T-helper 17 cell (primary cell): ENCODE measurements at regions not wholly inside any gene's neighbourhood (a gene's known extent, or its start where the extent isn't known, plus 50 kb on each side); places are given as distances from the start of the nearest gene placed in this dataset.

Experiments
- ATAC-seq: fragments of 150-1000 bp; cut with Tn5 transposase; 2 replicates; pipeline ENCODE4 v1.10.0; 2021; ENCODE audit warnings: mild to moderate bottlenecking, moderate library complexity
- DNase-seq, 3 donors: peaks; one replicate each; pipeline versions ENCODE4 v3.0.0 to v3.0.0-alpha.2; 2020 to 2021
- H3K9me3 ChIP-seq: one replicate; pipeline ENCODE4 v1.7.0; 2013; ENCODE audit warnings: low read length, mild to moderate bottlenecking; ENCODE audit not compliant: control insufficient read depth, poor library complexity, severe bottlenecking
- H3K27ac Mint-ChIP-seq: one replicate; pipeline ENCODE4 v1.8.0; 2022; ENCODE audit warnings: mild to moderate bottlenecking, moderate library complexity, mixed read lengths
- H3K27me3 Mint-ChIP-seq: one replicate; pipeline ENCODE4 v1.8.0; 2022; ENCODE audit warnings: mixed read lengths
- H3K36me3 Mint-ChIP-seq: one replicate; pipeline ENCODE4 v1.8.0; 2022; ENCODE audit warnings: low read depth, mixed read lengths
- H3K4me1 Mint-ChIP-seq: one replicate; pipeline ENCODE4 v1.8.0; 2022; ENCODE audit warnings: mild to moderate bottlenecking, mixed read lengths
- H3K4me3 Mint-ChIP-seq: one replicate; pipeline ENCODE4 v1.8.0; 2022; ENCODE audit warnings: mild to moderate bottlenecking, moderate library complexity, mixed read lengths

DNA sequence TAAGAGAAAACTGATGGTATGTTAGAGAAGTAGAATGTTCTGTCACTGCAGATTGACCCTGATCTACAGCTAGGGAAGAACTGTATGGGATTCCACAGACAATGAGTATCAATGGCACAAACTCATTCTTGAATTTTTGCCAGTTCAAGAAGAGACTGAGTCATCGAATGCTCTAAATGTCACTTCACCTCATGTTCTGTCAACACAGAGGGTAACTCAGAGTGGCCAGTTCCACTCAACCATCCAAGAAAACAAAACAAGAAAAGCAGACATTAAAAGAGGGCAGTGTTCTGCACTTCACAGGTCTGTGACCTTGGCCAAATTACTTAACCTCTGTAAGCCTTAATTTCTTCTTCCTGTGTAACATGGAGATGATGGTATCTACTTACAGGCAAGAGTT, 132.2 kb upstream of the HMHB1 start:
- peaks cover 4% of the 10 kb centered on the region for H3K4me1 Mint-ChIP-seq
- H3K4me3 Mint-ChIP-seq: no peak overlapping the region
- H3K36me3 Mint-ChIP-seq: no peaks in the 10 kb centered on the region
- peaks cover 11% of the 10 kb centered on the region for H3K27me3 Mint-ChIP-seq
- ATAC-seq (no peak), DNase-seq (no peak)
- no peaks in the 10 kb centered on the region for H3K9me3 ChIP-seq
- no peak overlapping the region for H3K27ac Mint-ChIP-seq

DNA sequence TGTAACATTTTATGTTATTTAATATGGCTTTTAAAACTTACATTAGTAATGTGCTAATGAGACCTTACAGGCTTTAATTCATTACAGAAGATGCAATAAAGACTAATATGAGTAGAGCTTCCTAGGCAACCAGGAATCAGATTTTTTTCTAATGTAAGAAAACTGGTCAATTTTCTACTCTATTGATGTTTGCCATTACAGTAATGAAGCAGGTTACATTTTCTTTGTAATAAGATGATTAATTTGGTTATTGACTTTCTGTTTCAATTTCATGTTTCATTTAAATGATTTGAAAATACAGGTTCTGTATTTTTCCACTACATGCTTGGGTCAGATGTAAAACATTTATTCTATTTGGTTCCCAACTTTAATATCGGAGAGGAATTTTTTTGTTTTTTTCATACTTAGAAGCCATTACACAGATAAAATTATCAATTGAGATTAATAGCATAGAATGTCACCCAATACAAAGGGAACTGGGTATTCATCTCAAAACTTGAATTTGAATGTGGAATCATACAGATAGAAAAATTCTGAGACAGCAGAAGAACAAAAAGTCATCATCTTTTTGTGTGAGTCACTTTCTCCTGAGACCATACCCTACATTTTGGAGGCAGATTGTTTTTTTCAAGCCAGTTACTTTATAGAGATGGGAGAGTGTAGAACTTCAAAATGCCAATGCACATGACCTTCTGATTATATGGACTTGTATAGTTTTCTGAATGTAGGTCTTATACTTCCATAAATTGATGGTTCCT, 133.6 kb upstream of the HMHB1 start:
- H3K36me3 Mint-ChIP-seq: no peaks in the 10 kb centered on the region
- no peaks in the 10 kb centered on the region for H3K9me3 ChIP-seq
- no peak overlapping the region for H3K4me3 Mint-ChIP-seq
- peaks cover 18% of the 10 kb centered on the region for H3K27me3 Mint-ChIP-seq
- DNase-seq: no peak
- ATAC-seq: no peak
- H3K4me1 Mint-ChIP-seq: peaks cover 4% of the 10 kb centered on the region
- H3K27ac Mint-ChIP-seq: no peak overlapping the region

DNA sequence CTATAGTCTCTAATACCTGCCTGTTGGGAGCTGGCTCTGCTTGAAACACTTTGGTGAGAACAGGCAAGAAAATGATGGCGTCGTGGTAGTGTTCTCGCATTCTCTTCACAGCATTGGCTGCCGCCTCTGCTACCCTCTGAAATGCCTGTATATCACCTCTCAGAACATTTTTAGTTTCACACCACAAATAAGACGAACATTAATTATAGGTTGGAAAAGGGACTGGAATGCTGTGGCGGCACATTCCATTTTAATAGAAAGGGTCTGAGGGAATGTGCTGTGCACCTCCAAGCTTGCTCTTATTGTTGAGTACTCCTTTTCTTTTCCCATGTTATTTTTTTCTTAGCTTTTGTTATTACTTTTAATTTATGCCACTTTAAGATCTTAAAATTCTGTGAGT, 134.6 kb upstream of the HMHB1 start:
- Mint-ChIP-seq H3K4me3 (no peak overlapping the region), H3K27ac (no peak overlapping the region), H3K27me3 (peaks cover 20% of the 10 kb centered on the region), H3K36me3 (no peaks in the 10 kb centered on the region), H3K4me1 (peaks cover 4% of the 10 kb centered on the region)
- no peaks in the 10 kb centered on the region for H3K9me3 ChIP-seq
- ATAC-seq: no peak
- DNase-seq: no peak

DNA sequence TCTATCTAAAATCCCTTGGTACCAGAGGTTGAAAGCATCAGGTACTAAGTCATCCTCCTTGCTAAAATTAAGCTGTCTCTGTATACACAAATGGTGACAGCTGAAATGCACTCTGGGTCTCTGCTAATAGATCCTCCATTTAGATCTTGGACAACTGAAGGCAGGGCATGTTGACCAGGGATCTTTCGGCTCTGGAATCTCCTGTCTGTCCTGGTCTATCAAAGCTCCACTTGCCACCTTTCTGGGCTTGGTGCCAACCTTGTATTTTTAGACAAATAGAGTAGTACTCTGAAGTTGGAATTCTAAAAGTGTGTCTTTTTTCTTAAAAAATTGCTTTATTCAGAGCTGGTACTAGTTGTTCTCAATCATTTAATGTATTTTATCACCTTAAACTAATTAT, 135.2 kb upstream of the HMHB1 start:
- no peak for DNase-seq

DNA sequence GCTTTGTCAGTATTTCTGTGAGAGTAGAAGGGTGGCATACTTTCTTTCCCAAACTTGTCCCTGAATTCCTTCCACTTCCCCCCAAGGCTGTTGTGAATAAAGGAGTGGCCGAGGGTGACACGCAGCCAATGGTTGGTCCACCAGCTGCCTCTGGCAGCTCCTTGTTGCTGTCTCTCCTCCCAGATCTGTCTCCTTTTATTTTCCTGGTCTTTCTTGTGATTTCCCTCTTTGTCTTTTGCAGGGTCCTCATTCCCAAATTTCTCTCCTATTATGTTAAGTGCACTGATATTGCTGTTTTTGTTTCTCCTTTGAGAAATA, 137.5 kb upstream of the HMHB1 start:
- Mint-ChIP-seq H3K27ac (no peak overlapping the region), H3K36me3 (no peaks in the 10 kb centered on the region), H3K4me1 (peaks cover 2% of the 10 kb centered on the region), H3K4me3 (no peak overlapping the region), H3K27me3 (peaks cover 23% of the 10 kb centered on the region)
- no peaks in the 10 kb centered on the region for H3K9me3 ChIP-seq
- no peak for DNase-seq
- ATAC-seq: no peak

More for the DNA sequence above, 135.2 kb upstream of the HMHB1 start:
- H3K9me3 ChIP-seq: no peaks in the 10 kb centered on the region
- no peak for ATAC-seq
- no peak overlapping the region for H3K4me3 Mint-ChIP-seq
- H3K27me3 Mint-ChIP-seq: peaks cover 25% of the 10 kb centered on the region
- peaks cover 4% of the 10 kb centered on the region for H3K4me1 Mint-ChIP-seq
- H3K27ac Mint-ChIP-seq: no peak overlapping the region
- H3K36me3 Mint-ChIP-seq: no peaks in the 10 kb centered on the region

DNA sequence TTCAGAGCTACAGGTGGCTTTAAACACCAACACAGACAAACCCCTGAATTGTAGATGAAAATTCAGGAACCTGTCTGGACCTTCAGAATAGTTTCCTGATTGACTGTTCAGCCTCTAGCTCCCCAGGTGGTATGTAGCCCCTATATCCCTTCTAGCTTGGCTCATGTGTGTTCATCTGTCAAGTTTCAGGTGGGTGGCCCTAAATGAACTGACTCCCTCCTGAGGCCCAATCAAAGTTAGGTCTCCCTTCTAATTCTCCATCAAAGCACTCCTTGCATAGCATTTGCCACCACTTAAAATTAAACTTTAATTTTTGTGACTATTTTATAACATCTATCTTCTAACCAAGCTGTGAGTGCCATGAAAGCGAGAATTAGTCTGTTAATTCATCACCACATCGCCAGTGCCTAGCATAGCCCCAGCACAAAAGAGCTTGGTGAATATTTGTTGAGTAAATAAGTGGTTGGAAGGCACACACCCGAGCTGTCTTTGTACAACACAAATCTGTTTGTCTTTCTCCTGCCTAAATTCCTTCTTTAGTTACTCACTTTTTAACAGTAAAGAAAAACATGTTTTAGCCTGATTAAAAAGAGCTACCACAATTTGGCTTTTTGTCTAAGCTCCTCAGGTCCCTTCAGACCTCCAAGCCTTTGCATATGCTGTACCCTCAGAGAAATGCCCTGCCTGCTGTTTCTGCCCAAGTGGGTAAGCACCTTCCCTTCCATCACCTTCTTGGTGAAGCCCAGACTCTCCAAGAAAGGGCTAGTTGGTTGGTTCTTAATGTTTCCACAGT, 138.1 kb upstream of the HMHB1 start:
- ATAC-seq (no peak), DNase-seq (no peak)
- Mint-ChIP-seq H3K27me3 (peaks cover 18% of the 10 kb centered on the region), H3K36me3 (no peaks in the 10 kb centered on the region), H3K27ac (no peak overlapping the region), H3K4me1 (no peaks in the 10 kb centered on the region), H3K4me3 (no peak overlapping the region)
- H3K9me3 ChIP-seq: no peaks in the 10 kb centered on the region

DNA sequence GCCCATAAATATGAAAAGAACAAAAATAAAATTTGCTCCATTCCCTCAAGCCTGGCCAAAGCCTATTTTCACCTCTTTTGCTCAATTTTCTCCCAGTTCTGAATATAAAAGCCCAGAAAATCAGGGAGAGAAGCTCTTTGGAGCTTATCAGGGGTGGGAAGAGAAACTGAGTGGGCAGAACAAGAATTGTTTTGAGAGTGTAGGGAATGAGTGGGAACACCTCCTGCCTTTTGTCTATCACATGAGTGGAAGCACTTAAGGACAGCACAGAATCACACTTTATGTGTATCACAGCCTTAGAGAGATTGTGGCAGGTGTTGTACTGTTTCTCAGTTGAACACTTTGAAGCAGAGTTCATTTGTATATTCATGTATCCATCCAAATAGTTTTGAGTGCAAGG, 139.2 kb upstream of the HMHB1 start:
- DNase-seq (no peak), ATAC-seq (no peak)
- Mint-ChIP-seq H3K4me1 (no peaks in the 10 kb centered on the region), H3K36me3 (no peaks in the 10 kb centered on the region), H3K4me3 (no peak overlapping the region), H3K27me3 (peaks cover 15% of the 10 kb centered on the region), H3K27ac (no peak overlapping the region)
- H3K9me3 ChIP-seq: no peaks in the 10 kb centered on the region

DNA sequence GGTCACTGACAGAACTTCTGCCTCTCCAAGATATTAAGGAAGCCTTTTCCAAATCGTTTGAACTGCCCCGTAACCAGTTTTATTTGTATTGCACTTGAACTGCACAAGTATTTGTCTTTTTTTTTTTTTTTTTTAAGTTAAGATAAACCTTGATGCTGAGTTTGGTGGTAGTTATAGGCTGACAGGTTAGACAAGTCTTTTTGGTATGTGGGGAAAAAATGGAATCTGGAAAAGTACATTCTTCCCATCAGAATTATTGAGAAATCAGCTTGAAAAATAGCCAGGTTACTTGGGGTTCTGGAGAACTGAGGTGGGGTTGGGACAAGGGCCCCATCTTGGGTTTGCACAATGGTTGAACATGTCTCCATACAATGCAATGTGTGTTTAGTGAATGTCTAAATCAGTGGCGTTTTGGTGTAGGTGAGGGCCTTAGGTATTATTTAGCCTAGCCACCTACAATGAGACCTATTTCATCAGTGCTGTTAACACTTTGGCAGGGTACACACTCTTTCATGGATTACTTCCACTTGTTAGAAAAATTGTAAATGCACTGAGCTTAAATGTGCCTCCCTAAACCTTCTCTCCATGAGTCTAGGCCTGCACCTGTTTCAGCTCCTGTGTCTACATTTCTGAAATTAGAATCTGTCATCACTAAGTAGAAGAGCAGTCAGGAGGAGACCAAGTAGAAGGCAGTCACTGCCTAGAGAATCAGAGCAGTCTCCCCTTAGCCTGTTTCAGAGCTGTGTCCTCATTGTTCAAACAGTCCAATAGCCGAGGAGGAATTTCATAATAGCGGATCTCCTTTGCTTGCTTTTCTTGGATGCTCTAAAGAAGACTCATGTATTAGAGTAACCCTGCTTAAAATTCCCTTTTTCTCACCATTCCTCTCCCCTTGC, 140.0 kb upstream of the HMHB1 start:
- Mint-ChIP-seq H3K36me3 (no peaks in the 10 kb centered on the region), H3K27ac (no peak overlapping the region), H3K27me3 (peaks cover 15% of the 10 kb centered on the region), H3K4me3 (no peak overlapping the region), H3K4me1 (no peaks in the 10 kb centered on the region)
- ATAC-seq (no peak), DNase-seq (no peak)
- no peaks in the 10 kb centered on the region for H3K9me3 ChIP-seq

DNA sequence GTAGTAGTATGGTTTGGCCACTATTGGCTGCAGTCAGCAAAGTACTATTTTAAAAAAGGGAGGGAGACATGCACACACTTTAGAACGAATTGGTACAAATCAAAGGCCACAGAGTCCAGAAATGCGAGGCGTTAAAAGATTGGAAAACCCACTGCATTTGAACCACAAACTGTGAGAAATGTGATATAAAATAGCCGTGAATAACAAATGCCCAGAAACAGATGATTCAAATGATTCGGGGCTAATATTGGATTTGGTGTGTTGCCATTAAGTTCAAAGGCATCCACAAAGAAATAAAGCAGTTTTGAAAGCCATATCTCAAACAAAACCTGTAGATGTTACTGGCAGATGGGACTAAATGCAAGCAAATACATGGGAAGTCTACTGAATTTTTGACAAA, 140.9 kb upstream of the HMHB1 start:
- Mint-ChIP-seq H3K27me3 (peaks cover 15% of the 10 kb centered on the region), H3K4me3 (no peak overlapping the region), H3K36me3 (no peaks in the 10 kb centered on the region), H3K4me1 (no peaks in the 10 kb centered on the region), H3K27ac (no peak overlapping the region)
- H3K9me3 ChIP-seq: no peaks in the 10 kb centered on the region
- ATAC-seq: no peak
- no peak for DNase-seq

DNA sequence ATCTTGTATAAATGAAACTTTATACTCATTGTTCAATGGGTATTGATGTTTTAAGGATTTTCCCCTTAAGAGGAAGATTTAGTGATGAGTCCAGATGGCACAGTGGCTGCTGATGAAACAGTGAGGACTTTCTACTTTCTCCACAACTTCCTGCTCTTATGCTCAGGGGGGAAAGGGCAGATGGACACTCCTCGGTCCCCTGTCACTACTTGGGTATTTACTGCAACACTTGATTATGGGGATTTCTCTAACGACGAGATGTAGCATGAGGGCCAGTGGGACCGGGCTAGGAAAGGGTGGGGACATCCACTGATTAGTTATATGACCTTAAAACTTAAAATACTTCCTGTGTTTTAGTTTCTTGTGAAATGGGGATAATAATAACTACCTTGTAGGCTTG, 146.1 kb upstream of the HMHB1 start:
- H3K9me3 ChIP-seq: no peaks in the 10 kb centered on the region
- ATAC-seq (no peak), DNase-seq (no peak)
- Mint-ChIP-seq H3K36me3 (no peaks in the 10 kb centered on the region), H3K4me3 (no peak overlapping the region), H3K27me3 (peaks cover 6% of the 10 kb centered on the region), H3K27ac (no peak overlapping the region), H3K4me1 (no peaks in the 10 kb centered on the region)

DNA sequence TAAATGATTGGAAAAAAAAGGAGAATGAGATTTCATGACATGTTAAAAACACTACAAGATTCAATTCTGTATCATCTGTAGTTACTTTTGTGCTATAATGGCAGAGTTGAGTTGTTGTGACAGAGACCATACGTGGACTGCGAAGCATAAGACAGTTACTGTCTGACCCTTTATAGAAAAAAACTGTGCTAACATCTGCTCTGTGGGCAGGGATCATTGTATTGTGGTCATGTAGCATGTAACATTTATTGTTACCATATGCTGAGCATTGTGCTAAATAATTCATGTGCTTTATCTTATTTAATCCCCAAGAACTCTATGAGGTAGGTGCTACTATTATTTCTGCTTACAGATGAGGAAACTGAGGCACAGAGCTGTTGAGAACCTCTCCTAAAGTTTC, 147.3 kb upstream of the HMHB1 start:
- Mint-ChIP-seq H3K4me3 (no peak overlapping the region), H3K36me3 (no peaks in the 10 kb centered on the region), H3K27ac (no peak overlapping the region), H3K4me1 (no peaks in the 10 kb centered on the region), H3K27me3 (peaks cover 6% of the 10 kb centered on the region)
- DNase-seq (no peak), ATAC-seq (no peak)
- H3K9me3 ChIP-seq: no peaks in the 10 kb centered on the region

DNA sequence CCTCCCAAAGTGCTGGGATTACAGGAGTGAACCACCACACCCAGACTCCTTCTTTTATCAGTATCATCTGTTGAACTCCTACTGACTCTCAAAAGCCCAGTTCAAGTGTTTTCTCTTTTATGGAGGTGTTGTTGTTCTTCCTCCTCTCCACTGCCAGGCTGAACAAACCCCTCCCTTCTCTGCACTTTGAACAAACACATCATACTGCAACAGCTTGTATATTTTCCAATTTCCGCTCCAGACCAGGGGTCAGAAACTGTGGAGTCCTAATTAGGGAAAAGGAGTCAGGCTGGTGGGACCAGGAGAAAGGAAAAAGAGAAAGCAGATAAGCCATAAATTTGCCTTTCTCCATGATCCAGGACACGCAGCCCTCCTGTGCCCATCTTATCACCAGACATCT, 148.1 kb upstream of the HMHB1 start:
- ATAC-seq (no peak), DNase-seq (no peak)
- Mint-ChIP-seq H3K36me3 (no peaks in the 10 kb centered on the region), H3K4me1 (no peaks in the 10 kb centered on the region), H3K27me3 (peaks cover 6% of the 10 kb centered on the region), H3K4me3 (no peak overlapping the region), H3K27ac (no peak overlapping the region)
- H3K9me3 ChIP-seq: no peaks in the 10 kb centered on the region

DNA sequence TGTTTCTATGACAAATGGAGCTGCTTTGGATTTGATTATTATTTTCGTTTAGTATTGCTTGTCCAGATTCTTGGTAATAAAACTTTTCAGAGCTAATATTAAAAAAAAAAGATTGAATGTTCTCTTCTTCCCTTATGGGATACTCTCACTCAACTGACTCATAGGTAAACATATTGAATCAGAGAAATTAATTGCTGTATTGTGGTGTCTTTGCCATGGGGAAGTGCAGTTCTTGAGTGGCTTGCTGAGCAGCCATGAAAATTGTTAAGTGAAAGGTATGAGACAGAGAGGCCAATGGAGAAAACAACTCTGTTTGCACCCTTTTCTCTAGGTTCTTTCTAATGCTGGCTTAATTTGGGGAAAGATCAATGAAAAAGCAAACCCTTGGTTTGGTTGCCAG, 149.9 kb upstream of the HMHB1 start:
- peaks cover 13% of the 10 kb centered on the region for H3K27me3 Mint-ChIP-seq
- ATAC-seq: no peak
- no peak for DNase-seq
- H3K4me1 Mint-ChIP-seq: no peaks in the 10 kb centered on the region
- no peak overlapping the region for H3K27ac Mint-ChIP-seq
- no peaks in the 10 kb centered on the region for H3K9me3 ChIP-seq
- no peak overlapping the region for H3K4me3 Mint-ChIP-seq
- H3K36me3 Mint-ChIP-seq: no peaks in the 10 kb centered on the region
